A549 (cell line): ENCODE measurements at regions not wholly inside any gene's neighbourhood (a gene's known extent, or its start where the extent isn't known, plus 50 kb on each side); places are given as distances from the start of the nearest gene placed in this dataset.

ENCODE experiments used
- ATAC-seq, 2 experiments: fragments of 200-7000 bp in 1 of 2; fragments of >200 bp in 1 of 2; cut with Nextera tagmentation in 1 of 2; cut with Tn5 transposase in 1 of 2; 3 replicates each; pipeline versions ENCODE4 v1.8.0 to v1.9.1; 2018 to 2020; ENCODE audit warnings: mild to moderate bottlenecking in 1 of 2, moderate library complexity in 1 of 2
- CTCF ChIA-PET: fragments of 300-600 bp; sonication (Branson Sonifier 250); formaldehyde crosslinking; extraction: SDS; loops from one replicate; lab custom pipeline; 2021; ENCODE audit warnings: antibody characterized with exemption, inconsistent platforms; lab: Yijun Ruan, JAX
- POLR2A ChIA-PET: fragments of 350-600 bp; formaldehyde crosslinking; extraction: SDS; loops from one replicate; lab custom pipeline; 2021; ENCODE audit warnings: antibody characterized with exemption, inconsistent platforms; lab: Yijun Ruan, JAX
- DNase-seq, 2 experiments: peaks; one replicate each; pipeline versions ENCODE4 v3.0.0 to v3.0.0-alpha.2; 2011 to 2016; ENCODE audit warnings: low read depth in 1 of 2, low spot score in 1 of 2
- FAIRE-seq: peaks from 2 replicates; lab custom pipeline; 2011; peaks lifted over from hg19 to GRCh38; lab: Jason Lieb, UNC
- H3K27ac ChIP-seq, 2 experiments: fragments of >200 bp; sonication (Bioruptor Twin); formaldehyde crosslinking; 3 replicates each; pipeline ENCODE4 v1.5.1; 2016 to 2017
- H3K4me1 ChIP-seq: fragments of >200 bp; sonication (Bioruptor Twin); formaldehyde crosslinking; 3 replicates; pipeline ENCODE4 v1.6.1; 2016
- H3K4me2 ChIP-seq: fragments of >200 bp; sonication (Bioruptor Twin); formaldehyde crosslinking; 3 replicates; pipeline ENCODE4 v1.6.1; 2016
- H3K4me3 ChIP-seq: fragments of >200 bp; sonication (Bioruptor Twin); formaldehyde crosslinking; 3 replicates; pipeline ENCODE4 v1.5.1; 2016
- H3K9me3 ChIP-seq: fragments of >200 bp; sonication (Bioruptor Twin); formaldehyde crosslinking; 3 replicates; pipeline ENCODE4 v1.6.1; 2016
- ATOH8 ChIP-seq: fragments of 250-450 bp; sonication (Bioruptor Pico); IDR thresholded peaks from 2 replicates; pipeline ENCODE4 v1.5.0; 2020; ENCODE audit warnings: low read depth, mild to moderate bottlenecking, moderate library complexity
- CBX8 ChIP-seq: fragments of 200-600 bp; sonication (generic); IDR thresholded peaks from 2 replicates; pipeline ENCODE4 v1.6.1; 2016
- CEBPB ChIP-seq, 2 experiments: fragments of >200 bp in 1 of 2; sonication (Bioruptor Twin) in 1 of 2; formaldehyde crosslinking in 1 of 2; IDR thresholded peaks; 2 replicates each; pipeline ENCODE4 v1.6.1; 2012 to 2016
- CHD2 ChIP-seq: fragments of 150-350 bp; IDR thresholded peaks from 2 replicates; pipeline ENCODE4 v1.6.1; 2014; ENCODE audit warnings: low read length; ENCODE audit not compliant: partially characterized antibody
- EHF ChIP-seq: fragments of 250-450 bp; sonication (Bioruptor Pico); IDR thresholded peaks from 2 replicates; pipeline ENCODE4 v1.5.0; 2020; ENCODE audit warnings: mild to moderate bottlenecking
- FOSB ChIP-seq: fragments of 250-450 bp; sonication (Bioruptor Pico); IDR thresholded peaks from 2 replicates; pipeline ENCODE4 v1.5.0; 2020; ENCODE audit warnings: mild to moderate bottlenecking, moderate library complexity
- FOXS1 ChIP-seq: fragments of 250-450 bp; sonication (Bioruptor Pico); IDR thresholded peaks from 2 replicates; pipeline ENCODE4 v1.5.0; 2020; ENCODE audit warnings: mild to moderate bottlenecking, moderate library complexity
- HDAC2 ChIP-seq: fragments of 200-600 bp; sonication (generic); IDR thresholded peaks from 2 replicates; pipeline ENCODE4 v1.6.1; 2016
- HEYL ChIP-seq: fragments of 250-450 bp; sonication (Bioruptor Pico); IDR thresholded peaks from 2 replicates; pipeline ENCODE4 v1.8.0; 2021; ENCODE audit warnings: mild to moderate bottlenecking, moderate library complexity
- JUN ChIP-seq, 2 experiments: fragments of >200 bp; sonication (Bioruptor Twin); formaldehyde crosslinking; IDR thresholded peaks; 2 replicates in 1 of 2; 3 replicates in 1 of 2; pipeline ENCODE4 v1.6.1; 2016 to 2017
- JUNB ChIP-seq: fragments of >200 bp; sonication (Bioruptor Twin); formaldehyde crosslinking; IDR thresholded peaks from 2 replicates; pipeline ENCODE4 v1.6.1; 2016
- MAFK ChIP-seq: fragments of 450-650 bp; IDR thresholded peaks from 2 replicates; pipeline ENCODE4 v1.6.1; 2014; ENCODE audit not compliant: partially characterized antibody
- MAZ ChIP-seq: fragments of 150-350 bp; IDR thresholded peaks from 2 replicates; pipeline ENCODE4 v1.6.1; 2014; ENCODE audit warnings: antibody characterized with exemption, low read depth, low read length, borderline replicate concordance
- MYC ChIP-seq: IDR thresholded peaks from 2 replicates; pipeline ENCODE4 v1.6.1; 2012; ENCODE audit warnings: mild to moderate bottlenecking, inconsistent platforms, low read length, improper control_type of control experiment, borderline replicate concordance
- NFE2L2 ChIP-seq: fragments of 150-350 bp; conservative IDR thresholded peaks from 2 replicates; pipeline ENCODE4 v1.6.1; 2014; ENCODE audit warnings: low read length
- PBX3 ChIP-seq: IDR thresholded peaks from 2 replicates; pipeline ENCODE4 v1.6.1; 2012
- POLR2A ChIP-seq: IDR thresholded peaks from 2 replicates; pipeline ENCODE4 v1.6.1; 2012; ENCODE audit warnings: mild to moderate bottlenecking, low read length
- RCOR1 ChIP-seq: fragments of 150-350 bp; IDR thresholded peaks from 2 replicates; pipeline ENCODE4 v1.6.1; 2014; ENCODE audit warnings: antibody characterized with exemption, low read length, low read depth
- ZC3H11A ChIP-seq: fragments of 450-650 bp; IDR thresholded peaks from 2 replicates; pipeline ENCODE4 v1.6.1; 2014; ENCODE audit warnings: antibody characterized with exemption, mild to moderate bottlenecking
- WGBS: methylation state at CpG from one replicate; pipeline ENCODE4 v1.1.6; 2017; ENCODE audit errors: missing lambda C conversion rate; 5-methylcytosine and 5-hydroxymethylcytosine counted together
- TF ChIP-seq, protein P1 (sequence below): fragments of 150-350 bp; IDR thresholded peaks from 2 replicates; pipeline ENCODE4 v1.6.1; 2014; ENCODE audit warnings: low read depth, mild to moderate bottlenecking, low read length
- TF ChIP-seq, protein P2 (sequence below): fragments of 200-600 bp; sonication (generic); IDR thresholded peaks from 2 replicates; pipeline ENCODE4 v1.6.1; 2016; ENCODE audit warnings: antibody characterized with exemption, mild to moderate bottlenecking, moderate library complexity
- TF ChIP-seq, protein P3 (sequence below): IDR thresholded peaks from 2 replicates; pipeline ENCODE4 v1.6.1; 2012

- ATAC-seq (no peak), DNase-seq (no peak)
- Histone ChIP-seq H3K4me1 (no peaks in the 10 kb centered on the region), H3K4me3 (no peak overlapping the region)
- POLR2A ChIA-PET, result no interaction called here
- WGBS, result under 1% methylated on average over 3 of the region's 3 CpGs
- TF ChIP-seq HEYL (CRISPR knock-in tag) (no peak), FOSB (no peak), HDAC2 (no peak), ATOH8 (CRISPR knock-in tag) (no peak), MAFK (no peak)
- TF ChIP-seq, protein P1, sequence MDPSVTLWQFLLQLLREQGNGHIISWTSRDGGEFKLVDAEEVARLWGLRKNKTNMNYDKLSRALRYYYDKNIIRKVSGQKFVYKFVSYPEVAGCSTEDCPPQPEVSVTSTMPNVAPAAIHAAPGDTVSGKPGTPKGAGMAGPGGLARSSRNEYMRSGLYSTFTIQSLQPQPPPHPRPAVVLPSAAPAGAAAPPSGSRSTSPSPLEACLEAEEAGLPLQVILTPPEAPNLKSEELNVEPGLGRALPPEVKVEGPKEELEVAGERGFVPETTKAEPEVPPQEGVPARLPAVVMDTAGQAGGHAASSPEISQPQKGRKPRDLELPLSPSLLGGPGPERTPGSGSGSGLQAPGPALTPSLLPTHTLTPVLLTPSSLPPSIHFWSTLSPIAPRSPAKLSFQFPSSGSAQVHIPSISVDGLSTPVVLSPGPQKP, result no peak
- TF ChIP-seq, all 56 proteins: peak for 0
- Histone ChIP-seq H3K9me3 (peaks cover 3% of the 10 kb centered on the region; the same call in 1 of the 3 replicates), H3K27ac (no peak overlapping the region), H3K4me2 (no peak overlapping the region)
- FAIRE-seq, result no peak
- CTCF ChIA-PET, result no interaction called here
Observed at GRCh38 chr16:63933841-63934240, 1188.0 kb downstream of the CDH11 start.

DNA sequence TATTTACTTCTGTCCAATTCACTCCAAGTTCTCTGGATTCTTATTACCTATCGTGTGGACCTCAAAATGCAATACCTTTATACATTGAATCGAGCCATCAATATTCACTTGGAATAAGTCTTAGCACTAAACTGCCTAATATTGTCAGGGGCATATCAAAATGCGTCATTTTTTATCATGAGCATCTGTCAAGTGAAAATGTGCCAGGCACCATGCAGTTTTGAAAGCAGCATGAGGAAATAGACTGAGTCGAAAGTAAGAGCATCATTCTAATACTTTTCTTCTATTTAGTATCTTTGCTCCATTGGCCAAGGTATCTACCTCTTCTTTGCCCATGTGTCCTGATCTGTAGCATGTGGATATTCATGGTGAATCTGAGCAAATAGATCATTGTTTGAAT lies 1193.4 kb downstream of the CDH11 start:
- DNase-seq, result no peak
- H3K27ac ChIP-seq, result no peak overlapping the region
- POLR2A ChIA-PET, result no interaction called here
- 3% methylated on average over 4 of the region's 4 CpGs for WGBS
- no peak overlapping the region for H3K4me3 ChIP-seq
- CTCF ChIA-PET, result no interaction called here
- no peaks in the 10 kb centered on the region for H3K4me1 ChIP-seq
- no peak for FAIRE-seq
- TF ChIP-seq NFE2L2, result no peak
- H3K4me2 ChIP-seq, result no peak overlapping the region
- H3K9me3 ChIP-seq, result peaks cover 3% of the 10 kb centered on the region; the same call in 1 of the 3 replicates
- ATAC-seq, result no peak

DNA sequence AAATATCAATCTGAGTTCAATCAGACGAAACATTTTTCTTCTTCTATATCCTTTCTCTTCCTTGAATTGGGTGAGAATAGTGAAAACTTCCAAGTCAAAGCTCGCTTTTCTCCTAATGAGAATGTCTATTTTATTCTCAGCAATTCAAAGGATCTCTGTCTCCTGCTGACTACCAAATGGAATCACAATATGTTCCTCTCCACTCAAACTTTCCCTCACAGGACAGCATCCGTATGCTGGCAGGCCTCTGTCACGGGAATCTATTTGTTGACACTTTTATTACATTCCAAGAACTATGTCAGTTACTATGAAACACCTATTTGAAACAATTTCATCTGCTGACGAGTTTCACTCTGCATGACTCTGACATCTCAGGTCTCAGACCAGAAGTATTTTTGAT lies 1196.6 kb downstream of the CDH11 start:
- Histone ChIP-seq H3K4me2 (no peak overlapping the region), H3K4me1 (no peaks in the 10 kb centered on the region), H3K9me3 (no peaks in the 10 kb centered on the region), H3K4me3 (no peak overlapping the region), H3K27ac (no peak overlapping the region)
- DNase-seq (no peak), ATAC-seq (no peak), FAIRE-seq (no peak)
- WGBS, result 7% methylated on average over 5 of the region's 5 CpGs
- ChIA-PET CTCF (interaction anchor here (0.6 to 1.4 kb wide), 2 partner anchors 19 to 1825 kb away, joined by 3 to 4 read pairs; no protein-coding TSS in a partner anchor), POLR2A (no interaction called here)
- TF ChIP-seq, protein P2, sequence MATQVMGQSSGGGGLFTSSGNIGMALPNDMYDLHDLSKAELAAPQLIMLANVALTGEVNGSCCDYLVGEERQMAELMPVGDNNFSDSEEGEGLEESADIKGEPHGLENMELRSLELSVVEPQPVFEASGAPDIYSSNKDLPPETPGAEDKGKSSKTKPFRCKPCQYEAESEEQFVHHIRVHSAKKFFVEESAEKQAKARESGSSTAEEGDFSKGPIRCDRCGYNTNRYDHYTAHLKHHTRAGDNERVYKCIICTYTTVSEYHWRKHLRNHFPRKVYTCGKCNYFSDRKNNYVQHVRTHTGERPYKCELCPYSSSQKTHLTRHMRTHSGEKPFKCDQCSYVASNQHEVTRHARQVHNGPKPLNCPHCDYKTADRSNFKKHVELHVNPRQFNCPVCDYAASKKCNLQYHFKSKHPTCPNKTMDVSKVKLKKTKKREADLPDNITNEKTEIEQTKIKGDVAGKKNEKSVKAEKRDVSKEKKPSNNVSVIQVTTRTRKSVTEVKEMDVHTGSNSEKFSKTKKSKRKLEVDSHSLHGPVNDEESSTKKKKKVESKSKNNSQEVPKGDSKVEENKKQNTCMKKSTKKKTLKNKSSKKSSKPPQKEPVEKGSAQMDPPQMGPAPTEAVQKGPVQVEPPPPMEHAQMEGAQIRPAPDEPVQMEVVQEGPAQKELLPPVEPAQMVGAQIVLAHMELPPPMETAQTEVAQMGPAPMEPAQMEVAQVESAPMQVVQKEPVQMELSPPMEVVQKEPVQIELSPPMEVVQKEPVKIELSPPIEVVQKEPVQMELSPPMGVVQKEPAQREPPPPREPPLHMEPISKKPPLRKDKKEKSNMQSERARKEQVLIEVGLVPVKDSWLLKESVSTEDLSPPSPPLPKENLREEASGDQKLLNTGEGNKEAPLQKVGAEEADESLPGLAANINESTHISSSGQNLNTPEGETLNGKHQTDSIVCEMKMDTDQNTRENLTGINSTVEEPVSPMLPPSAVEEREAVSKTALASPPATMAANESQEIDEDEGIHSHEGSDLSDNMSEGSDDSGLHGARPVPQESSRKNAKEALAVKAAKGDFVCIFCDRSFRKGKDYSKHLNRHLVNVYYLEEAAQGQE, result no peak
- TF ChIP-seq EHF (CRISPR knock-in tag), result no peak
- TF ChIP-seq JUNB, result no peak
- no peak for TF ChIP-seq ZC3H11A
- TF ChIP-seq, protein P1, result no peak
- no peak for TF ChIP-seq CHD2
- TF ChIP-seq, protein P3, sequence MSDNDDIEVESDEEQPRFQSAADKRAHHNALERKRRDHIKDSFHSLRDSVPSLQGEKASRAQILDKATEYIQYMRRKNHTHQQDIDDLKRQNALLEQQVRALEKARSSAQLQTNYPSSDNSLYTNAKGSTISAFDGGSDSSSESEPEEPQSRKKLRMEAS, result no peak
- TF ChIP-seq PBX3, result no peak
- no peak for TF ChIP-seq HEYL (CRISPR knock-in tag)
- TF ChIP-seq RCOR1, result no peak
- no peak for TF ChIP-seq POLR2A
- no peak for TF ChIP-seq JUN (IDR thresholded peaks at IDR 0.05)
- no peak for TF ChIP-seq FOXS1 (CRISPR knock-in tag)
- no peak for TF ChIP-seq CEBPB (IDR thresholded peaks at IDR 0.05)
- no peak for TF ChIP-seq MAZ
- no peak for TF ChIP-seq CBX8
- no peak for TF ChIP-seq MYC
